ENCODE measurements at regions not wholly inside any gene's neighbourhood (a gene's known extent, or its start where the extent isn't known, plus 50 kb on each side); places are given as distances from the start of the nearest gene placed in this dataset.

DNA sequence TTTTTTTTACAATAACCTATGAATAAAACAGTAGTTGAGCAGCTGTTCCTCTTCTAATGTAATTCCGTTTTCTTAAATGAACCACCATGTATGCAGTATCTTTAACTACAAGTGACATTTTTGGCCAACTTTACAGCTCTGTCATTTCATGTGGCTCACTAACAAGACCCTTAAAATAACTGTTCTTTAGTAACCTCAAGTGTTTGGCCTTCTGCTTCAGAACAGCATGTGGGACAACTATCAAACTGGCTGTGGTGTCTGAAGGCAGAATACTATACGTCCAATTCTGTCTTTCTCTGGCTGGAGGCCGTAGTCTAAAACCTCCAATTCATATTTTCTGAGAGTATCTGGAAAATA lies 391.4 kb downstream of the NNT start:
- no peak overlapping the region for H3K23ac ChIP-seq (ENCODE audit: insufficient read length, low read depth, low read length)
- H2BK120ac ChIP-seq (ENCODE audit: low read depth, low read length, poor library complexity, severe bottlenecking), result no peak overlapping the region

More for the DNA sequence above, 391.4 kb downstream of the NNT start:
- Histone ChIP-seq H4K5ac (ENCODE audit: insufficient read length, low read depth, low read length) (no peak overlapping the region), H3K18ac (ENCODE audit: insufficient read length, low read depth, low read length) (no peak overlapping the region), H4K20me1 (ENCODE audit: control insufficient read depth, insufficient read depth, insufficient read length) (no peaks in the 10 kb centered on the region), H2BK15ac (ENCODE audit: low read depth, low read length) (no peak overlapping the region), H3K4me2 (ENCODE audit: insufficient read depth, insufficient read length, low read length) (no peak overlapping the region), H3K56ac (ENCODE audit: insufficient read length, low read depth, low read length) (no peak overlapping the region), H4K8ac (replicated peaks; ENCODE audit: insufficient read length, low read depth, low read length) (no peak overlapping the region), H3K9ac (ENCODE audit: extremely low read depth, insufficient read length, low read length) (no peak overlapping the region), H2BK12ac (ENCODE audit: insufficient read length, low read depth, low read length) (no peak overlapping the region), H2BK20ac (ENCODE audit: low read depth, low read length, poor library complexity, severe bottlenecking) (no peak overlapping the region), H3K4me1 (ENCODE audit: insufficient read depth, low read length) (no peaks in the 10 kb centered on the region), H3K27me3 (ENCODE audit: insufficient read depth, low read length) (no peaks in the 10 kb centered on the region), H4K91ac (ENCODE audit: insufficient read length, low read depth, low read length) (no peak overlapping the region), H3K4ac (ENCODE audit: low read depth, low read length) (no peak overlapping the region), H3K27ac (ENCODE audit: insufficient read length, low read depth, low read length) (no peak overlapping the region), H3T11ph (ENCODE audit: low read length) (no peak overlapping the region), H2AFZ (ENCODE audit: low read length) (no peak overlapping the region), H3K23me2 (ENCODE audit: insufficient read length, low read depth, low read length, poor library complexity, severe bottlenecking) (no peaks in the 10 kb centered on the region), H3K79me2 (ENCODE audit: insufficient read depth, low read length) (no peaks in the 10 kb centered on the region), H2BK5ac (ENCODE audit: insufficient read length, low read length) (no peak overlapping the region), H2AK5ac (ENCODE audit: insufficient read length, low read length) (no peak overlapping the region), H3K14ac (ENCODE audit: insufficient read depth, low read length) (no peak overlapping the region), H3K9me3 (ENCODE audit: control insufficient read depth, low read depth, low read length) (no peaks in the 10 kb centered on the region), H3K79me1 (ENCODE audit: insufficient read depth, low read depth, low read length, poor library complexity, severe bottlenecking) (no peaks in the 10 kb centered on the region)
- Mint-ChIP-seq H3K9me3 (no peaks in the 10 kb centered on the region), H3K27me3 (ENCODE audit: low read depth) (no peaks in the 10 kb centered on the region), H3K4me1 (peaks cover 16 to 19% of the 10 kb centered on the region in 2 experiments), H3K27ac (no peak overlapping the region), H3K36me3 (ENCODE audit: insufficient read depth in 1 of 3, low read depth in 3 of 3) (0 out of 7 replicates have a peak, but pooled peaks cover 0 to 2% (median 0%) of the 10 kb centered on the region in 3 experiments), H3K4me3 (no peak overlapping the region)
- WGBS (ENCODE audit: extremely low coverage, insufficient read length, low lambda C conversion rate), result no CpG with 5 or more reads among the region's 3 CpGs
- TF ChIP-seq, protein P1, sequence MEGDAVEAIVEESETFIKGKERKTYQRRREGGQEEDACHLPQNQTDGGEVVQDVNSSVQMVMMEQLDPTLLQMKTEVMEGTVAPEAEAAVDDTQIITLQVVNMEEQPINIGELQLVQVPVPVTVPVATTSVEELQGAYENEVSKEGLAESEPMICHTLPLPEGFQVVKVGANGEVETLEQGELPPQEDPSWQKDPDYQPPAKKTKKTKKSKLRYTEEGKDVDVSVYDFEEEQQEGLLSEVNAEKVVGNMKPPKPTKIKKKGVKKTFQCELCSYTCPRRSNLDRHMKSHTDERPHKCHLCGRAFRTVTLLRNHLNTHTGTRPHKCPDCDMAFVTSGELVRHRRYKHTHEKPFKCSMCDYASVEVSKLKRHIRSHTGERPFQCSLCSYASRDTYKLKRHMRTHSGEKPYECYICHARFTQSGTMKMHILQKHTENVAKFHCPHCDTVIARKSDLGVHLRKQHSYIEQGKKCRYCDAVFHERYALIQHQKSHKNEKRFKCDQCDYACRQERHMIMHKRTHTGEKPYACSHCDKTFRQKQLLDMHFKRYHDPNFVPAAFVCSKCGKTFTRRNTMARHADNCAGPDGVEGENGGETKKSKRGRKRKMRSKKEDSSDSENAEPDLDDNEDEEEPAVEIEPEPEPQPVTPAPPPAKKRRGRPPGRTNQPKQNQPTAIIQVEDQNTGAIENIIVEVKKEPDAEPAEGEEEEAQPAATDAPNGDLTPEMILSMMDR (conservative IDR thresholded peaks at IDR 0.05), result no peak
- DNase-seq, result no peak

Data from H9 (cell line).